Astrocyte (in vitro differentiated cells and primary cell): ENCODE measurements at regions not wholly inside any gene's neighbourhood (a gene's known extent, or its start where the extent isn't known, plus 50 kb on each side); places are given as distances from the start of the nearest gene placed in this dataset.

Experiments
- DNase-seq: peaks from one replicate; pipeline ENCODE4 v3.0.0-alpha.2; 2010; ENCODE audit warnings: low read depth
- FAIRE-seq: peaks from 2 replicates; lab custom pipeline; 2011; peaks lifted over from hg19 to GRCh38; lab: Jason Lieb, UNC
- H2AFZ ChIP-seq: 2 replicates; pipeline ENCODE4 v1.6.0; 2012; ENCODE audit warnings: low read depth, low read length, inconsistent platforms
- H3K27ac ChIP-seq: 2 replicates; pipeline ENCODE4 v1.5.1; 2011; ENCODE audit warnings: low read depth, low read length, inconsistent platforms
- H3K27me3 ChIP-seq: 2 replicates; pipeline ENCODE4 v1.6.0; 2011; ENCODE audit warnings: low read length, inconsistent platforms; ENCODE audit not compliant: insufficient read depth
- H3K36me3 ChIP-seq: 2 replicates; pipeline ENCODE4 v1.5.1; 2011; ENCODE audit warnings: low read length, inconsistent platforms; ENCODE audit not compliant: insufficient read depth
- H3K4me1 ChIP-seq: 2 replicates; pipeline ENCODE4 v1.5.1; 2011; ENCODE audit warnings: low read length, inconsistent platforms; ENCODE audit not compliant: insufficient read depth
- H3K4me2 ChIP-seq: 2 replicates; pipeline ENCODE4 v1.6.0; 2012; ENCODE audit warnings: low read length, inconsistent platforms
- H3K4me3 ChIP-seq: 2 replicates; pipeline ENCODE4 v1.5.1; 2011; ENCODE audit warnings: low read depth, mild to moderate bottlenecking, low read length, inconsistent platforms; ENCODE audit not compliant: insufficient read depth
- H3K79me2 ChIP-seq: 2 replicates; pipeline ENCODE4 v1.6.0; 2012; ENCODE audit warnings: mild to moderate bottlenecking, low read length, inconsistent platforms; ENCODE audit not compliant: insufficient read depth
- H3K9ac ChIP-seq: 2 replicates; pipeline ENCODE4 v1.6.0; 2012; ENCODE audit warnings: mild to moderate bottlenecking, low read length, inconsistent platforms
- H3K9me3 ChIP-seq: 2 replicates; pipeline ENCODE4 v1.5.1; 2012; ENCODE audit warnings: low read depth, mild to moderate bottlenecking, low read length, inconsistent platforms; ENCODE audit not compliant: insufficient read depth
- H4K20me1 ChIP-seq: 2 replicates; pipeline ENCODE4 v1.6.0; 2012; ENCODE audit warnings: low read length, inconsistent platforms; ENCODE audit not compliant: insufficient read depth
- H3K27ac Mint-ChIP-seq: one replicate; pipeline ENCODE4 v1.8.0; 2021; ENCODE audit warnings: mild to moderate bottlenecking, mixed read lengths; ENCODE audit not compliant: unreplicated experiment
- H3K27me3 Mint-ChIP-seq: one replicate; pipeline ENCODE4 v1.8.0; 2021; ENCODE audit warnings: low read depth, mixed read lengths; ENCODE audit not compliant: unreplicated experiment
- H3K36me3 Mint-ChIP-seq: one replicate; pipeline ENCODE4 v1.8.0; 2021; ENCODE audit warnings: low read depth, mixed read lengths; ENCODE audit not compliant: unreplicated experiment
- H3K4me1 Mint-ChIP-seq: one replicate; pipeline ENCODE4 v1.8.0; 2021; ENCODE audit warnings: low read depth, mixed read lengths; ENCODE audit not compliant: unreplicated experiment
- H3K4me3 Mint-ChIP-seq: one replicate; pipeline ENCODE4 v1.8.0; 2021; ENCODE audit warnings: mild to moderate bottlenecking, moderate library complexity, mixed read lengths; ENCODE audit not compliant: unreplicated experiment
- H3K9me3 Mint-ChIP-seq: one replicate; pipeline ENCODE4 v1.8.0; 2021; ENCODE audit warnings: mild to moderate bottlenecking, mixed read lengths; ENCODE audit not compliant: unreplicated experiment
- CTCF ChIP-seq: IDR thresholded peaks from 2 replicates; pipeline ENCODE4 v1.5.1; 2011; ENCODE audit warnings: low read depth, mild to moderate bottlenecking, inconsistent platforms, low read length, moderate library complexity; ENCODE audit not compliant: insufficient read depth
- EZH2 ChIP-seq: IDR thresholded peaks from 2 replicates; pipeline ENCODE4 v1.6.1; 2012; ENCODE audit warnings: mild to moderate bottlenecking, low read length, inconsistent platforms; ENCODE audit not compliant: insufficient read depth

GRCh38 chr2:8391584-8391983 is 290.3 kb upstream of the ID2 start:
- H3K4me1 ChIP-seq = peaks cover 3% of the 10 kb centered on the region
- FAIRE-seq (no peak), DNase-seq (no peak)
- no peak overlapping the region for H3K9ac ChIP-seq
- H3K4me3 ChIP-seq = no peak overlapping the region
- H3K27me3 Mint-ChIP-seq = peaks cover 19% of the 10 kb centered on the region
- no peaks in the 10 kb centered on the region for H3K9me3 ChIP-seq
- H3K27ac ChIP-seq = no peak overlapping the region
- H3K4me3 Mint-ChIP-seq = no peak overlapping the region
- H2AFZ ChIP-seq = no peak overlapping the region
- no peak overlapping the region for H3K27ac Mint-ChIP-seq
- H3K79me2 ChIP-seq = no peaks in the 10 kb centered on the region
- no peaks in the 10 kb centered on the region for H3K36me3 ChIP-seq
- H3K36me3 Mint-ChIP-seq = no peaks in the 10 kb centered on the region
- no peaks in the 10 kb centered on the region for H3K9me3 Mint-ChIP-seq
- no peak overlapping the region for H3K4me2 ChIP-seq
- no peaks in the 10 kb centered on the region for H3K27me3 ChIP-seq
- peaks cover 3% of the 10 kb centered on the region for H3K4me1 Mint-ChIP-seq
- no peak for TF ChIP-seq EZH2
- TF ChIP-seq CTCF = no peak
- no peaks in the 10 kb centered on the region for H4K20me1 ChIP-seq

GRCh38 chr2:8392098-8392866 is 289.6 kb upstream of the ID2 start:
- Mint-ChIP-seq H3K27ac (no peak overlapping the region), H3K4me1 (peaks cover 3% of the 10 kb centered on the region), H3K36me3 (no peaks in the 10 kb centered on the region), H3K27me3 (peaks cover 21% of the 10 kb centered on the region), H3K4me3 (no peak overlapping the region), H3K9me3 (no peaks in the 10 kb centered on the region)
- Histone ChIP-seq H3K27me3 (no peaks in the 10 kb centered on the region), H4K20me1 (no peaks in the 10 kb centered on the region), H3K4me2 (no peak overlapping the region), H3K36me3 (no peaks in the 10 kb centered on the region), H3K9me3 (no peaks in the 10 kb centered on the region), H3K9ac (no peak overlapping the region), H3K27ac (no peak overlapping the region), H3K4me1 (peaks cover 3% of the 10 kb centered on the region), H3K79me2 (no peaks in the 10 kb centered on the region), H2AFZ (no peak overlapping the region), H3K4me3 (no peak overlapping the region)
- no peak for DNase-seq
- TF ChIP-seq EZH2 = no peak
- TF ChIP-seq CTCF = no peak
- no peak for FAIRE-seq

- H3K4me3 Mint-ChIP-seq = no peak overlapping the region
- no peaks in the 10 kb centered on the region for H4K20me1 ChIP-seq
- peaks cover 3% of the 10 kb centered on the region for H3K4me1 Mint-ChIP-seq
- no peak overlapping the region for H3K4me3 ChIP-seq
- H3K27ac ChIP-seq = no peak overlapping the region
- no peaks in the 10 kb centered on the region for H3K27me3 ChIP-seq
- peaks cover 7% of the 10 kb centered on the region for H3K9me3 ChIP-seq
- H3K27me3 Mint-ChIP-seq = peaks cover 24% of the 10 kb centered on the region
- FAIRE-seq (no peak), DNase-seq (no peak)
- peaks cover 3% of the 10 kb centered on the region for H3K9me3 Mint-ChIP-seq
- H3K36me3 ChIP-seq = no peaks in the 10 kb centered on the region
- no peak for TF ChIP-seq CTCF
- no peak for TF ChIP-seq EZH2
- H3K79me2 ChIP-seq = no peaks in the 10 kb centered on the region
- no peak overlapping the region for H3K9ac ChIP-seq
- peaks cover 3% of the 10 kb centered on the region for H3K4me1 ChIP-seq
- H3K4me2 ChIP-seq = no peak overlapping the region
- H3K36me3 Mint-ChIP-seq = no peaks in the 10 kb centered on the region
- no peak overlapping the region for H2AFZ ChIP-seq
- no peak overlapping the region for H3K27ac Mint-ChIP-seq
Observed at GRCh38 chr2:8393506-8393905, 288.4 kb upstream of the ID2 start.
